ENCODE measurements at regions not wholly inside any gene's neighbourhood (a gene's known extent, or its start where the extent isn't known, plus 50 kb on each side); places are given as distances from the start of the nearest gene placed in this dataset.

GRCh38 chr13:111042661-111043226 is 72.4 kb upstream of the ARHGEF7 start:
- H3K79me2 ChIP-seq (ENCODE audit: control insufficient read depth in 1 of 2, insufficient read depth in 2 of 2, low read length in 2 of 2): no peaks in the 10 kb centered on the region
- H3K4ac ChIP-seq (replicated peaks; ENCODE audit: insufficient read length, low read depth, low read length): no peak overlapping the region
- no peak overlapping the region for H4K5ac ChIP-seq (ENCODE audit: insufficient read length, low read depth, low read length)
- no peak overlapping the region for H2BK20ac ChIP-seq (ENCODE audit: low read length)
- DNase-seq (ENCODE audit: low read depth in 1 of 2, low spot score in 2 of 2) (no peak), FAIRE-seq (no peak)
- no peaks in the 10 kb centered on the region for H3K4me1 ChIP-seq (replicated peaks in 1 of 4; ENCODE audit: control insufficient read depth in 3 of 4, insufficient read depth in 4 of 4, low read length in 3 of 4)
- H2AK5ac ChIP-seq (ENCODE audit: low read depth, low read length): no peak overlapping the region
- ChIA-PET POLR2A (ENCODE audit: partially characterized antibody) (no interaction called here), CTCF (ENCODE audit: partially characterized antibody) (no interaction called here)
- WGBS, 2 experiments (ENCODE audit: extremely low coverage in 1 of 2, insufficient coverage in 1 of 2, insufficient read length in 1 of 2, insufficient replicate concordance in 2 of 2, low coverage in 1 of 2, low lambda C conversion rate in 2 of 2, missing lambda C conversion rate in 1 of 2): 89% methylated on average over 10 of the region's 11 CpGs; no CpG with 5 or more reads in 1 of the 2 experiments
- H2BK120ac ChIP-seq (replicated peaks; ENCODE audit: low read depth, low read length): no peak overlapping the region
- 0 out of 2 replicates have a peak, but pooled peaks cover 3% of the 10 kb centered on the region for H3K23me2 ChIP-seq (ENCODE audit: low read depth, low read length)
- H2BK15ac ChIP-seq (ENCODE audit: low read length): no peak overlapping the region
- no peak overlapping the region for H2AFZ ChIP-seq (ENCODE audit: low read length)
- no peak overlapping the region for H4K91ac ChIP-seq (replicated peaks; ENCODE audit: insufficient read length, low read length)
- no peaks in the 10 kb centered on the region for H3K27me3 ChIP-seq (replicated peaks in 1 of 4; ENCODE audit: control insufficient read depth in 3 of 4, extremely low read depth in 1 of 4, insufficient read depth in 3 of 4, low read length in 3 of 4)
- peaks cover 0 to 4% (median 0%) of the 10 kb centered on the region in 4 experiments; a peak in 1 of 8 replicates for H3K36me3 ChIP-seq (ENCODE audit: control insufficient read depth in 2 of 4, insufficient read depth in 4 of 4, low read length in 3 of 4)
- no peak overlapping the region for H3K23ac ChIP-seq (ENCODE audit: insufficient read length)
- H3K9ac ChIP-seq (replicated peaks in 1 of 4; ENCODE audit: extremely low read depth in 1 of 4, low read depth in 3 of 4, low read length in 3 of 4): no peak overlapping the region
- H3K79me1 ChIP-seq (ENCODE audit: low read depth, low read length): no peaks in the 10 kb centered on the region
- no peak overlapping the region for H3K4me2 ChIP-seq (ENCODE audit: insufficient read depth in 1 of 2, low read depth in 2 of 2, low read length in 2 of 2)
- no peak overlapping the region for H3K4me3 ChIP-seq (ENCODE audit: extremely low read depth in 1 of 4, insufficient read depth in 2 of 4, low read depth in 3 of 4, low read length in 4 of 4)
- H3K27ac ChIP-seq (ENCODE audit: low read depth, low read length): no peak overlapping the region
- no peak overlapping the region for H3K14ac ChIP-seq (ENCODE audit: insufficient read length)
- no peak overlapping the region for H3K18ac ChIP-seq (ENCODE audit: extremely low read depth, low read length)
- H4K20me1 ChIP-seq (replicated peaks in 1 of 2; ENCODE audit: control insufficient read depth in 1 of 2, insufficient read depth in 2 of 2, low read length in 2 of 2): peaks cover 0 to 4% of the 10 kb centered on the region in 2 experiments
- H4K8ac ChIP-seq (ENCODE audit: extremely low read depth, insufficient read depth, low read length): no peak overlapping the region
- H2BK12ac ChIP-seq (ENCODE audit: low read depth, low read length): no peak overlapping the region
- no peak overlapping the region for H2BK5ac ChIP-seq (ENCODE audit: low read depth, low read length)
- H3K56ac ChIP-seq (replicated peaks; ENCODE audit: insufficient read length, low read depth, low read length): no peak overlapping the region
- H3K9me3 ChIP-seq (ENCODE audit: insufficient read depth in 2 of 2, low read depth in 1 of 2, low read length in 1 of 2): peaks cover 28 to 32% of the 10 kb centered on the region in 2 experiments
- no peak for TF ChIP-seq BACH1 (IDR thresholded peaks at IDR 0.05; ENCODE audit: low read length)
- TF ChIP-seq RAD21 (IDR thresholded peaks at IDR 0.05 in 1 of 2, conservative IDR thresholded peaks at IDR 0.05 in 1 of 2; ENCODE audit: low read depth in 2 of 2, low read length in 2 of 2): no peak
- TF ChIP-seq CHD1 (IDR thresholded peaks at IDR 0.05; ENCODE audit: low read depth, low read length): no peak
- TF ChIP-seq ATF3 (IDR thresholded peaks at IDR 0.05; ENCODE audit: insufficient read depth, low read depth, low read length): no peak
- TF ChIP-seq TCF12 (IDR thresholded peaks at IDR 0.05; ENCODE audit: low read depth, low read length): no peak
- no peak for TF ChIP-seq TAF7 (optimal IDR thresholded peaks at IDR 0.05; ENCODE audit: borderline replicate concordance, low read depth, low read length)
- no peak for TF ChIP-seq ZNF274 (IDR thresholded peaks at IDR 0.05; ENCODE audit: borderline replicate concordance, extremely low read depth, low read length)
- TF ChIP-seq GTF2F1 (IDR thresholded peaks at IDR 0.05; ENCODE audit: borderline replicate concordance, low read depth, low read length): no peak
- no peak for TF ChIP-seq RFX5 (IDR thresholded peaks at IDR 0.05; ENCODE audit: borderline replicate concordance, low read depth, low read length)
- no peak for TF ChIP-seq YY1 (IDR thresholded peaks at IDR 0.05; ENCODE audit: low read depth, low read length)
- no peak for TF ChIP-seq CREB1 (IDR thresholded peaks at IDR 0.05)
- TF ChIP-seq POU5F1 (IDR thresholded peaks at IDR 0.05; ENCODE audit: low read depth, low read length): no peak
- no peak for TF ChIP-seq CHD2 (IDR thresholded peaks at IDR 0.05; ENCODE audit: low read length)
- TF ChIP-seq CBX8 (IDR thresholded peaks at IDR 0.05; ENCODE audit: borderline replicate concordance, low read depth, low read length): no peak

Data from H1 (cell line).